ENCODE measurements at regions not wholly inside any gene's neighbourhood (a gene's known extent, or its start where the extent isn't known, plus 50 kb on each side); places are given as distances from the start of the nearest gene placed in this dataset.

GRCh38 chr14:104422837-104423681 is 156.5 kb upstream of the C14orf180 start:
- no peak for TF ChIP-seq TAF1 (IDR thresholded peaks at IDR 0.05; ENCODE audit: borderline replicate concordance, insufficient read depth, low read length)
- no peak for TF ChIP-seq POLR2AphosphoS5 (IDR thresholded peaks at IDR 0.05; ENCODE audit: low read depth, low read length)
- no peak for TF ChIP-seq SIN3A (IDR thresholded peaks at IDR 0.05; ENCODE audit: borderline replicate concordance, insufficient read depth, low read length)
- TF ChIP-seq FOXP2 (optimal IDR thresholded peaks at IDR 0.05; ENCODE audit: borderline replicate concordance, extremely low read depth, extremely low read length, insufficient read depth), result no peak
- TF ChIP-seq, protein P1, sequence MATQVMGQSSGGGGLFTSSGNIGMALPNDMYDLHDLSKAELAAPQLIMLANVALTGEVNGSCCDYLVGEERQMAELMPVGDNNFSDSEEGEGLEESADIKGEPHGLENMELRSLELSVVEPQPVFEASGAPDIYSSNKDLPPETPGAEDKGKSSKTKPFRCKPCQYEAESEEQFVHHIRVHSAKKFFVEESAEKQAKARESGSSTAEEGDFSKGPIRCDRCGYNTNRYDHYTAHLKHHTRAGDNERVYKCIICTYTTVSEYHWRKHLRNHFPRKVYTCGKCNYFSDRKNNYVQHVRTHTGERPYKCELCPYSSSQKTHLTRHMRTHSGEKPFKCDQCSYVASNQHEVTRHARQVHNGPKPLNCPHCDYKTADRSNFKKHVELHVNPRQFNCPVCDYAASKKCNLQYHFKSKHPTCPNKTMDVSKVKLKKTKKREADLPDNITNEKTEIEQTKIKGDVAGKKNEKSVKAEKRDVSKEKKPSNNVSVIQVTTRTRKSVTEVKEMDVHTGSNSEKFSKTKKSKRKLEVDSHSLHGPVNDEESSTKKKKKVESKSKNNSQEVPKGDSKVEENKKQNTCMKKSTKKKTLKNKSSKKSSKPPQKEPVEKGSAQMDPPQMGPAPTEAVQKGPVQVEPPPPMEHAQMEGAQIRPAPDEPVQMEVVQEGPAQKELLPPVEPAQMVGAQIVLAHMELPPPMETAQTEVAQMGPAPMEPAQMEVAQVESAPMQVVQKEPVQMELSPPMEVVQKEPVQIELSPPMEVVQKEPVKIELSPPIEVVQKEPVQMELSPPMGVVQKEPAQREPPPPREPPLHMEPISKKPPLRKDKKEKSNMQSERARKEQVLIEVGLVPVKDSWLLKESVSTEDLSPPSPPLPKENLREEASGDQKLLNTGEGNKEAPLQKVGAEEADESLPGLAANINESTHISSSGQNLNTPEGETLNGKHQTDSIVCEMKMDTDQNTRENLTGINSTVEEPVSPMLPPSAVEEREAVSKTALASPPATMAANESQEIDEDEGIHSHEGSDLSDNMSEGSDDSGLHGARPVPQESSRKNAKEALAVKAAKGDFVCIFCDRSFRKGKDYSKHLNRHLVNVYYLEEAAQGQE (IDR thresholded peaks at IDR 0.05; ENCODE audit: insufficient read depth in 1 of 2, low read depth in 2 of 2, low read length in 2 of 2), result no peak

GRCh38 chr14:104423701-104424405 is 155.7 kb upstream of the C14orf180 start:
- no peak for TF ChIP-seq POLR2AphosphoS5 (IDR thresholded peaks at IDR 0.05; ENCODE audit: low read depth, low read length)
- TF ChIP-seq SIN3A (IDR thresholded peaks at IDR 0.05; ENCODE audit: borderline replicate concordance, insufficient read depth, low read length), result no peak
- no peak for TF ChIP-seq FOXP2 (optimal IDR thresholded peaks at IDR 0.05; ENCODE audit: borderline replicate concordance, extremely low read depth, extremely low read length, insufficient read depth)
- TF ChIP-seq, protein P1 (IDR thresholded peaks at IDR 0.05; ENCODE audit: insufficient read depth in 1 of 2, low read depth in 2 of 2, low read length in 2 of 2), result no peak
- no peak for TF ChIP-seq TAF1 (IDR thresholded peaks at IDR 0.05; ENCODE audit: borderline replicate concordance, insufficient read depth, low read length)

- TF ChIP-seq POLR2AphosphoS5 (IDR thresholded peaks at IDR 0.05; ENCODE audit: low read depth, low read length) (no peak), FOXP2 (optimal IDR thresholded peaks at IDR 0.05; ENCODE audit: borderline replicate concordance, extremely low read depth, extremely low read length, insufficient read depth) (no peak), TAF1 (IDR thresholded peaks at IDR 0.05; ENCODE audit: borderline replicate concordance, insufficient read depth, low read length) (no peak), SIN3A (IDR thresholded peaks at IDR 0.05; ENCODE audit: borderline replicate concordance, insufficient read depth, low read length) (no peak)
- TF ChIP-seq, protein P1 (IDR thresholded peaks at IDR 0.05; ENCODE audit: insufficient read depth in 1 of 2, low read depth in 2 of 2, low read length in 2 of 2), result no peak
Measured at GRCh38 chr14:104424406-104425072, 155.0 kb upstream of the C14orf180 start.

DNA sequence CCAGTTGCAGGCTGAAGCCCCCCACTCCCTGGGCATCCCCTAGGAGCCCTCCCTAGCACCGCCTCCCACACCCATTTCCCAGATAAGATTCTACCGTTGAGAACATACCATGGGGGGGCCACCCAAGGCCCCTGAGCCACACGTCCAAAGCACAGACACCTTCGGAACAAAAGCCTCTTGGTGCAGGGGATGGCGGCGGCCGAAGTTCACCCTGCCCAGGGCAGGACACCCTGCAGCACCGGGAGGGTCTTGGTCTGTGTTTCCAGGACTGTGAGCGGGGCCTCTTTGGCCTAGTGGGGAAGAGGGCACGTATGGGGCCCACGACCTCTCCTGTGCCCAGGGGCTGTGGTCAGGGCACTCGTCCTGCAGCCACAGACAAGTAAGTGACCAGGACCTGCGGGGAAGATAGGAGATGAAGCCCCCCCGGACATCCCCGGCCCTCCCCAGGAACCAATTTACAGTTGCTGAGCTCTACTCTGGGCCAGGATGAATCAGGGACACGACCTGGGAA is 154.3 kb upstream of the C14orf180 start:
- TF ChIP-seq TAF1 (IDR thresholded peaks at IDR 0.05; ENCODE audit: borderline replicate concordance, insufficient read depth, low read length), result no peak
- TF ChIP-seq FOXP2 (optimal IDR thresholded peaks at IDR 0.05; ENCODE audit: borderline replicate concordance, extremely low read depth, extremely low read length, insufficient read depth), result no peak
- no peak for TF ChIP-seq SIN3A (IDR thresholded peaks at IDR 0.05; ENCODE audit: borderline replicate concordance, insufficient read depth, low read length)
- TF ChIP-seq POLR2AphosphoS5 (IDR thresholded peaks at IDR 0.05; ENCODE audit: low read depth, low read length), result no peak
- TF ChIP-seq, protein P1 (IDR thresholded peaks at IDR 0.05; ENCODE audit: insufficient read depth in 1 of 2, low read depth in 2 of 2, low read length in 2 of 2), result no peak
